ENCODE measurements at regions not wholly inside any gene's neighbourhood (a gene's known extent, or its start where the extent isn't known, plus 50 kb on each side); places are given as distances from the start of the nearest gene placed in this dataset.

DNA sequence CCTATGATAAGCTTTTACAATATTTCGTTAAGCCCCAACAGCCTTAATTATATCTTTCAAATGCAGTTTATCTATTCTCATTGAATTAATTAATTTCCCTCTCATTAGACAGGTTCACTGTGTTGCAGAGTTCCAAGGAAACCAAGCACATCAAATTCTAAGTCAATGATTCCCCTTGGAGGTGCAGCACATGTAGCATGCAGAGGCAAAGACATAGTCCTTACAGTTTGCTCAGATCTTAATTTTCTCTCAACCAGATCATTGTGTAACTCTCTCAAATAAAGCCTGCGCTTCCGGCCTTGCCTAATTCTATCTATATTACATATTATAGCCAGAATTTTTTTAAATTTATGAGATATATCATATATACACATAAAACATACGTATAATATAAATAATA lies 205.4 kb downstream of the GRIA2 start:
- no peak overlapping the region for H3K27ac ChIP-seq (ENCODE audit: insufficient read depth in 1 of 2, low read depth in 1 of 2, low read length in 2 of 2, poor library complexity in 1 of 2, severe bottlenecking in 2 of 2)
- no peaks in the 10 kb centered on the region for H3K36me3 ChIP-seq (ENCODE audit: control insufficient read depth in 4 of 4, insufficient read depth in 4 of 4, low read length in 3 of 4)
- ChIA-PET POLR2A (no interaction called here), CTCF (no interaction called here)
- H3K4me1 ChIP-seq (ENCODE audit: control extremely low read depth in 1 of 4, control insufficient read depth in 4 of 4, insufficient read depth in 4 of 4, low read length in 3 of 4) = no peaks in the 10 kb centered on the region
- no peak for DNase-seq
- H3K27me3 ChIP-seq (replicated peaks in 2 of 5; ENCODE audit: control insufficient read depth in 4 of 5, insufficient read depth in 5 of 5, low read length in 4 of 5) = no peaks in the 10 kb centered on the region
- 100% methylated on average over 1 of the region's 4 CpGs for WGBS (ENCODE audit: insufficient coverage)
- no peak overlapping the region for H3K4me3 ChIP-seq (ENCODE audit: control insufficient read depth in 1 of 7, extremely low read depth in 1 of 7, insufficient read depth in 4 of 7, low read depth in 2 of 7, low read length in 6 of 7)
- H3K9me3 ChIP-seq (ENCODE audit: control extremely low read depth in 1 of 5, control insufficient read depth in 4 of 5, insufficient read depth in 2 of 5, low read depth in 1 of 5, low read length in 4 of 5) = peaks cover 0 to 3% (median 0%) of the 10 kb centered on the region in 5 experiments

GRCh38 chr4:157423526-157424020 lies 203.0 kb downstream of the GRIA2 start:
- ChIA-PET POLR2A (no interaction called here), CTCF (no interaction called here)
- H3K27ac ChIP-seq (ENCODE audit: insufficient read depth in 1 of 2, low read depth in 1 of 2, low read length in 2 of 2, poor library complexity in 1 of 2, severe bottlenecking in 2 of 2) = no peak overlapping the region
- no peak overlapping the region for H3K4me3 ChIP-seq (ENCODE audit: control insufficient read depth in 1 of 7, extremely low read depth in 1 of 7, insufficient read depth in 4 of 7, low read depth in 2 of 7, low read length in 6 of 7)
- H3K4me1 ChIP-seq (ENCODE audit: control extremely low read depth in 1 of 4, control insufficient read depth in 4 of 4, insufficient read depth in 4 of 4, low read length in 3 of 4) = no peaks in the 10 kb centered on the region
- DNase-seq = no peak
- peaks cover 0 to 3% (median 0%) of the 10 kb centered on the region in 5 experiments for H3K9me3 ChIP-seq (ENCODE audit: control extremely low read depth in 1 of 5, control insufficient read depth in 4 of 5, insufficient read depth in 2 of 5, low read depth in 1 of 5, low read length in 4 of 5)
- no peaks in the 10 kb centered on the region for H3K27me3 ChIP-seq (replicated peaks in 2 of 5; ENCODE audit: control insufficient read depth in 4 of 5, insufficient read depth in 5 of 5, low read length in 4 of 5)
- H3K36me3 ChIP-seq (ENCODE audit: control insufficient read depth in 4 of 4, insufficient read depth in 4 of 4, low read length in 3 of 4) = no peaks in the 10 kb centered on the region

- Histone ChIP-seq H3K27me3 (replicated peaks in 2 of 5; ENCODE audit: control insufficient read depth in 4 of 5, insufficient read depth in 5 of 5, low read length in 4 of 5) (no peaks in the 10 kb centered on the region), H3K9me3 (ENCODE audit: control extremely low read depth in 1 of 5, control insufficient read depth in 4 of 5, insufficient read depth in 2 of 5, low read depth in 1 of 5, low read length in 4 of 5) (peaks cover 0 to 3% (median 0%) of the 10 kb centered on the region in 5 experiments), H3K36me3 (ENCODE audit: control insufficient read depth in 4 of 4, insufficient read depth in 4 of 4, low read length in 3 of 4) (no peaks in the 10 kb centered on the region), H3K27ac (ENCODE audit: insufficient read depth in 1 of 2, low read depth in 1 of 2, low read length in 2 of 2, poor library complexity in 1 of 2, severe bottlenecking in 2 of 2) (no peak overlapping the region), H3K4me1 (ENCODE audit: control extremely low read depth in 1 of 4, control insufficient read depth in 4 of 4, insufficient read depth in 4 of 4, low read length in 3 of 4) (no peaks in the 10 kb centered on the region), H3K4me3 (ENCODE audit: control insufficient read depth in 1 of 7, extremely low read depth in 1 of 7, insufficient read depth in 4 of 7, low read depth in 2 of 7, low read length in 6 of 7) (no peak overlapping the region)
- ChIA-PET POLR2A (no interaction called here), CTCF (no interaction called here)
- no peak for DNase-seq
These were observed 200.8 kb downstream of the GRIA2 start for GRCh38 chr4:157421365-157421764.

All from common myeloid progenitor, CD34-positive (primary cell).